Colonic mucosa (tissue), 4 donors: ENCODE measurements at regions not wholly inside any gene's neighbourhood (a gene's known extent, or its start where the extent isn't known, plus 50 kb on each side); places are given as distances from the start of the nearest gene placed in this dataset.
"Not testable (repeated sequence)": the region's sequence is repeated elsewhere in the genome, so short reads cannot be mapped to it uniquely, and the experiment has no call there.

Source experiments
- DNase-seq: peaks from one replicate; pipeline ENCODE4 v3.0.0-alpha.2; 2020
- H3K27ac ChIP-seq: fragments of 200-600 bp; one replicate; pipeline ENCODE4 v1.8.0; 2021
- H3K27me3 ChIP-seq: fragments of 200-600 bp; one replicate; pipeline ENCODE4 v1.8.0; 2021
- H3K36me3 ChIP-seq: fragments of 200-600 bp; one replicate; pipeline ENCODE4 v1.8.0; 2021
- H3K4me1 ChIP-seq: fragments of 200-600 bp; one replicate; pipeline ENCODE4 v1.8.0; 2021; ENCODE audit warnings: mild to moderate bottlenecking
- H3K4me3 ChIP-seq: fragments of 200-600 bp; one replicate; pipeline ENCODE4 v1.8.0; 2021
- H3K9ac ChIP-seq, 2 donors: one replicate each; pipeline ENCODE4 v1.7.0; 2013; ENCODE audit warnings: control low read depth in 2 of 2, low read depth in 2 of 2, low read length in 2 of 2
- H3K9me3 ChIP-seq: fragments of 200-600 bp; one replicate; pipeline ENCODE4 v1.8.0; 2021
- CTCF ChIP-seq: fragments of 200-600 bp; IDR thresholded peaks from one replicate; pipeline ENCODE4 v1.8.0; 2022; ENCODE audit warnings: antibody characterized with exemption, mild to moderate bottlenecking
- intact Hi-C: fragments of 100-400 bp; cut with DNase I; formaldehyde crosslinking; loops from one replicate; pipeline ENCODE4 v1.14.1; 2022
- donor health status: healthy.
- donor health status: DM: no; HTN: no; CAD: no.
- donor health status: DM: no; HTN: no; CAD: no.

GRCh38 chrX:66110112-66110511, 53.9 kb upstream of the HEPH start:
- no peak overlapping the region for H3K9ac ChIP-seq
- intact Hi-C loops: no loop called here
- no peaks in the 10 kb centered on the region for H3K36me3 ChIP-seq
- H3K27me3 ChIP-seq: peaks cover 12% of the 10 kb centered on the region
- no peak overlapping the region for H3K27ac ChIP-seq
- DNase-seq: peak; percentile 28
- peak; percentile 77 for TF ChIP-seq CTCF
- no peak overlapping the region for H3K4me3 ChIP-seq
- no peaks in the 10 kb centered on the region for H3K9me3 ChIP-seq
- no peaks in the 10 kb centered on the region for H3K4me1 ChIP-seq

GRCh38 chrX:66107860-66108259, 56.2 kb upstream of the HEPH start:
- H3K27ac ChIP-seq, H3K9me3 ChIP-seq, intact Hi-C loops, H3K4me1 ChIP-seq, H3K4me3 ChIP-seq, H3K36me3 ChIP-seq, H3K9ac ChIP-seq: not testable (repeated sequence)
- H3K27me3 ChIP-seq: peaks cover 12% of the 10 kb centered on the region
- DNase-seq: peak; percentile 20

GRCh38 chrX:66102398-66102797, 61.6 kb upstream of the HEPH start:
- H3K36me3 ChIP-seq, DNase-seq, H3K27ac ChIP-seq, H3K27me3 ChIP-seq, H3K4me1 ChIP-seq, H3K9ac ChIP-seq, H3K9me3 ChIP-seq, intact Hi-C loops, H3K4me3 ChIP-seq: not testable (repeated sequence)

GRCh38 chrX:66098162-66098561, 58.3 kb upstream of the VSIG4 start:
- Histone ChIP-seq H3K27ac (no peak overlapping the region), H3K9ac (no peak overlapping the region), H3K36me3 (no peaks in the 10 kb centered on the region), H3K9me3 (no peaks in the 10 kb centered on the region), H3K4me1 (no peaks in the 10 kb centered on the region), H3K27me3 (peaks cover 5% of the 10 kb centered on the region), H3K4me3 (no peak overlapping the region)
- intact Hi-C loops: no loop called here
- DNase-seq: no peak
- TF ChIP-seq CTCF: no peak

GRCh38 chrX:66096987-66097386, 57.1 kb upstream of the VSIG4 start:
- H3K36me3 ChIP-seq, H3K9ac ChIP-seq, H3K9me3 ChIP-seq: not testable (repeated sequence)

GRCh38 chrX:66090004-66090403, 50.1 kb upstream of the VSIG4 start:
- H3K4me3 ChIP-seq, intact Hi-C loops, H3K27ac ChIP-seq, H3K27me3 ChIP-seq, DNase-seq, H3K36me3 ChIP-seq, H3K4me1 ChIP-seq, H3K9me3 ChIP-seq, H3K9ac ChIP-seq: not testable (repeated sequence)

More at GRCh38 chrX:66096987-66097386, 57.1 kb upstream of the VSIG4 start:
- intact Hi-C loops, H3K27me3 ChIP-seq, H3K4me1 ChIP-seq, H3K27ac ChIP-seq, H3K4me3 ChIP-seq, DNase-seq: not testable (repeated sequence)
